ENCODE measurements at regions not wholly inside any gene's neighbourhood (a gene's known extent, or its start where the extent isn't known, plus 50 kb on each side); places are given as distances from the start of the nearest gene placed in this dataset.

GRCh38 chr13:40148101-40148500 lies 492.6 kb downstream of the COG6 start:
- DNase-seq (ENCODE audit: insufficient read length, low spot score) (no peak), FAIRE-seq (no peak)
- no peak for TF ChIP-seq CTCF (IDR thresholded peaks at IDR 0.05; ENCODE audit: insufficient read depth, missing control alignments)

GRCh38 chr13:40148742-40149141 lies 493.3 kb downstream of the COG6 start:
- no peak for FAIRE-seq
- DNase-seq (ENCODE audit: insufficient read length, low spot score), result no peak
- no peak for TF ChIP-seq CTCF (IDR thresholded peaks at IDR 0.05; ENCODE audit: insufficient read depth, missing control alignments)

GRCh38 chr13:40149611-40150274 lies 494.3 kb downstream of the COG6 start:
- FAIRE-seq (no peak), DNase-seq (ENCODE audit: insufficient read length, low spot score) (no peak)
- TF ChIP-seq CTCF (IDR thresholded peaks at IDR 0.05; ENCODE audit: insufficient read depth, missing control alignments), result no peak

- no peak for FAIRE-seq
- no peak for TF ChIP-seq CTCF (IDR thresholded peaks at IDR 0.05; ENCODE audit: insufficient read depth, missing control alignments)
- no peak for DNase-seq (ENCODE audit: insufficient read length, low spot score)
Observed at GRCh38 chr13:40151673-40152072, 496.2 kb downstream of the COG6 start.

GRCh38 chr13:40152145-40152544 lies 496.7 kb downstream of the COG6 start:
- DNase-seq (ENCODE audit: insufficient read length, low spot score), result no peak
- no peak for TF ChIP-seq CTCF (IDR thresholded peaks at IDR 0.05; ENCODE audit: insufficient read depth, missing control alignments)
- FAIRE-seq, result no peak

GRCh38 chr13:40152922-40153321 lies 497.5 kb downstream of the COG6 start:
- FAIRE-seq (no peak), DNase-seq (ENCODE audit: insufficient read length, low spot score) (no peak)
- TF ChIP-seq CTCF (IDR thresholded peaks at IDR 0.05; ENCODE audit: insufficient read depth, missing control alignments), result no peak

- TF ChIP-seq CTCF (IDR thresholded peaks at IDR 0.05; ENCODE audit: insufficient read depth, missing control alignments), result no peak
- FAIRE-seq, result no peak
- DNase-seq (ENCODE audit: insufficient read length, low spot score), result no peak
Observed at GRCh38 chr13:40153516-40153915, 498.1 kb downstream of the COG6 start.

All from D721Med (cell line).